ENCODE measurements at regions not wholly inside any gene's neighbourhood (a gene's known extent, or its start where the extent isn't known, plus 50 kb on each side); places are given as distances from the start of the nearest gene placed in this dataset.
"Not testable (repeated sequence)": the region's sequence is repeated elsewhere in the genome, so short reads cannot be mapped to it uniquely, and the experiment has no call there.

DNA sequence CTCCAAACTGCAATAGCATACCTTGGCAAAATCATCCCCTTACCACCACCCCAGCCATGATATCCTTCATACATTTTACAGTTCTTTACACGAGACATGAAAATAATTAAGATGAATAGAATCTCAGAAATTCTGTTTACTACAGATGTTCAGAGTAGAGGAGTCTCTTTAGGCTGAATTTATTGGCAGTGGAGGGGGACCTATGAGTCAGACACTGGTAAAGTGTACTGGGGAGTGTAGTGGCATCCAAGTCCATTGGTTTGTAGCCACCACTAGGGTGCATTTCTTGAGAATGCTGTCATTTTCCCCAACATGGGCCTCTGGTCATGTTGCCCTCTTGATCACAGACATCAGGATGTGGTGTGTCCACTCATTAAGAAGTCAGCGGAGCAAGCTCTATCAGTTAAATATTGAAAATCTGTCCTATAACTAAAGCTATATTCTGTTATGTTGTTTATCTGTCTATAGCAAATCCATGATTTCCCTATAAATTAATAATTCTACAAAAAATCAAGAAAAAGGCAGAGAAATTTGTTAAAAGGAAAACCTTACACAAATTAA lies 672.2 kb downstream of the PRIM2 start:
- TF ChIP-seq CTCF (conservative IDR thresholded peaks at IDR 0.05; ENCODE audit: low read depth, low read length); EZH2 (IDR thresholded peaks at IDR 0.05; ENCODE audit: low read length, unreplicated experiment); EZH2phosphoT487 (IDR thresholded peaks at IDR 0.05; ENCODE audit: borderline replicate concordance, low read length): not testable (repeated sequence)
